ENCODE measurements at regions not wholly inside any gene's neighbourhood (a gene's known extent, or its start where the extent isn't known, plus 50 kb on each side); places are given as distances from the start of the nearest gene placed in this dataset.
"Not testable (repeated sequence)": the region's sequence is repeated elsewhere in the genome, so short reads cannot be mapped to it uniquely, and the experiment has no call there.

GRCh38 chr16:88221001-88221761 lies 161.6 kb upstream of the ZNF469 start:
- 56 to 80% methylated on average over 3 to 5 of the region's 29 CpGs for WGBS, 2 donors (ENCODE audit: low coverage in 1 of 2)
- H3K4me1 ChIP-seq, H3K4me3 ChIP-seq, H3K27ac ChIP-seq, H3K9me3 ChIP-seq, H3K36me3 ChIP-seq, H3K27me3 ChIP-seq, ATAC-seq: not testable (repeated sequence)

DNA sequence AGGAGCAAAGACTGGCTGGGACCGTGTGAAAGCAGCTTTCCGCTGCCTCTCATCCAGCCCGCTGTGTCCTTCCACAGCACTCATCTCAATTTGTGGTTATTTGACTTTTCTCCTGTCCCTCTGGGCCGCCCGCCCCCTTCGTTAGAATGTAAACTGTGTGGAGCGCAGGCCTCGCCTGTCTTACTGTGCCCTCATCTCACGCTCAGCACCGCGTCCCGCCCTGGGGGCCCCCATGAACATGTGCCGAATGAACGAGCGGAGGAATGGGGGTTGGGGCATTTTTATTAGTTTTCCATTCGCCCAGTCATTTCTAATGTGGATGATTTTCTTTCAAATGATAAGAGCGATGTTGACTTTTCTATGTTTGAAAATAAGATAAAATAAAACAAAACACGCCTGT lies 159.1 kb upstream of the ZNF469 start:
- WGBS, 2 donors (ENCODE audit: low coverage in 1 of 2) = 79 to 80% methylated on average over 3 to 11 of the region's 18 CpGs
- H3K4me1 ChIP-seq, H3K9me3 ChIP-seq, H3K4me3 ChIP-seq, H3K27ac ChIP-seq, H3K27me3 ChIP-seq, H3K36me3 ChIP-seq, ATAC-seq: not testable (repeated sequence)

- not testable (repeated sequence) for ATAC-seq, H3K27me3 ChIP-seq, H3K36me3 ChIP-seq, H3K27ac ChIP-seq, H3K4me1 ChIP-seq, H3K9me3 ChIP-seq, H3K4me3 ChIP-seq
- WGBS, 2 donors (ENCODE audit: low coverage in 1 of 2) = 100% methylated on average over 3 of the region's 34 CpGs; no CpG with 5 or more reads in 1 of the 2 donors
These were observed 158.4 kb upstream of the ZNF469 start for GRCh38 chr16:88224131-88224898.

DNA sequence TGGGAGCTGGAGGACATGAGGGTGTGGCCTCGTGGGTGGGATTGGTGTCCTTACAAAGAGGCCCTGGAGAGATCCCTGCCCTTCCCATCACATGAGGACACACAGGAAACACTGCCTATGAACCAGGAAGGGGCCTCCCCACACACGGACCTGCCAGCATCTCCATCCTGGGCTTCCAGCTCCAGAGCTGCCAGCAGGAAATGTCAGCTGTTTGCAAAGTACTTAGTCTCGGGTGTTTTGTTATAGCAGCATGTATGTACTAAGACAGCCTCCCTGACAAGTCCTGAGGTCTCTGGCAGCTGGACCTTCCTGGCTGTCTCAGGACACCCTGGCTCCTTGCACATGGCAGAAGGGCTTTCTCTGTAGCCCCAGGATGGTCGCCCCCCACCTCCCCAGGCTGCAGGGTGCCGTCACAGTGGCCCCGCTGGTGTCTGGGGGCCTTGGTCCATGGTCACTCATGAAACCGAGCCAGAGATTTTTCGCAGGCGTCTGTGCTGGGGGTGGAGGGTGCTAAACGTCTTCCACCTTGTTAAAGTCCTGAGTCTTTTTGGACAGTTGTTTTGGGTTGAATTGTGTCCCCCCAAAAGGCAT lies 157.0 kb upstream of the ZNF469 start:
- H3K27ac ChIP-seq, H3K27me3 ChIP-seq, H3K9me3 ChIP-seq, ATAC-seq, H3K4me1 ChIP-seq, H3K36me3 ChIP-seq, H3K4me3 ChIP-seq: not testable (repeated sequence)
- 67% methylated on average over 1 of the region's 10 CpGs; no CpG with 5 or more reads in 1 of the 2 donors for WGBS, 2 donors (ENCODE audit: low coverage in 1 of 2)

- H3K4me1 ChIP-seq, H3K27ac ChIP-seq: not testable (repeated sequence)
- 100% methylated on average over 3 of the region's 14 CpGs; no CpG with 5 or more reads in 1 of the 2 donors for WGBS, 2 donors (ENCODE audit: low coverage in 1 of 2)
These were observed 156.5 kb upstream of the ZNF469 start for GRCh38 chr16:88226302-88226701.

DNA sequence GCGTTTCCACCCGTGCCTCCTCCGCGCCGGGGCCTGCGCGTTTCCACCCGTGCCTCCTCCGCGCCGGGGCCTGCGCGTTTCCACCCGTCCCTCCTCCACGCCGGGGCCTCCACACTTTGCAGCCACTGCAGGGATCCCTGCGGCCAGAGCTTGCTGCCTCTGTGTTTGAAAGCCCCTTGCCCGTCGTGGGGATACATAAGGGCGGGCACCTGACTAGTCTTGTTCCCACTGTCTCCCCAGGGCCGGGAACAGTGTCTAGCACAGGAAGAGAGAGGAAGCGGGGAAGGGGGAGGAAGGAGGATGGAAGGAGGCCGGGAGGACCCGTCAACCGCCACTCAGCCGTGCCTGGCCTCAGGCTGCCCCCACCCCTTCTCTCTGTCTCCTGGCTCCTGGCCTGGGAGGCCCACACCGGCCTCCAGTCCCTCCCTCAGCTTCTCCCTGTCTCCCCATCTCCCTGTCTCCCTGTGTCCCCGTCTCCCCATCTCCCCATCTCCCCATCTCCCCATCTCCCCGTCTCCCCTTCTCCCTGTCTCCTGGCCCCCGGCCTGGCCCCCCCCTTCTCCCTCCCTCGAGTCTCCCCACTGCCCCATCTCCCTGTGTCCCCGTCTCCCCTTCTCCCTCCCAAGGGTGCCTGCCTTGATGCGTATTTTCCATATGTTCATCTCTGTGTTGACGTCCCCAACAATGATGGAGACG lies 155.6 kb upstream of the ZNF469 start:
- H3K27me3 ChIP-seq, H3K4me3 ChIP-seq, ATAC-seq, H3K36me3 ChIP-seq, H3K4me1 ChIP-seq, H3K9me3 ChIP-seq, H3K27ac ChIP-seq: not testable (repeated sequence)
- 89 to 94% methylated on average over 6 to 9 of the region's 35 CpGs for WGBS, 2 donors (ENCODE audit: low coverage in 1 of 2)

More at GRCh38 chr16:88226302-88226701, 156.5 kb upstream of the ZNF469 start:
- H3K4me3 ChIP-seq, H3K27me3 ChIP-seq, H3K9me3 ChIP-seq, ATAC-seq, H3K36me3 ChIP-seq: not testable (repeated sequence)

DNA sequence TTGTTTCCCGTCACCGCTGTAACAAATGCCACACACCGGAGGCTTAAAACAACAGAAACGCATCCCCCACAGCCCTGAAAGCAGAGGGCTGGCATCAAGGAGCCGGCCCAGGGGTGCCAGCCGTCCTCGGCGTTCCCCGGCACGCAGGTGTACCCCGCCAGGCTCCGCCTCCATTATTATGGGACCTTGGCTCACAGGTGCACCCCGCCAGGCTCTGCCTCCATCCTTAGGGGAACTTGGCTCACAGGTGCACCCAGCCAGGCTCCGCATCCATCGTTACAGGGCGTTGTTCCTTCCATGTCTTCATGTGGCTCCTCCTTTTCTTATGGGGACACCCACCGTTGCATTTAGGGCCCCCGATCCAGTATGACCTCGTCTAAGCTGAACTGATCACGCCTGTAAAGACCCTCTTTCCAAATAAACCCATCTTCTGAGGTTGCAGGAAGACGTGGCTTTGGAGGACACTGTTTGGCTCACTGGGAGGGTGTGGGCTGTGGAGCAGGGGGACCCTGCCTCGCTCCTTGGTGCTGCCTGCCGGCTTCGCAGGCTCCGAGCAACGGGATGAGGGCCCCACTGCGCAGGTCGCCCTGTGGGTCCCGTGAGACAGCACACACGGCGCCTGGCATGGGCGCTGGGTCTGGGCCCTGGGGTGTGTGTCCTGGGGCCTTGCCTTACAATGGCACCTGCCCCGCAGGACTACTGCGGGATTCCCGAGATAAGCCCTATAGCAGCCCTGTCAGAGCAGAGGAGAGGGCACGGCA lies 154.9 kb upstream of the ZNF469 start:
- not testable (repeated sequence) for H3K4me3 ChIP-seq, H3K27me3 ChIP-seq, H3K27ac ChIP-seq, H3K4me1 ChIP-seq, H3K36me3 ChIP-seq, ATAC-seq, H3K9me3 ChIP-seq
- 91% methylated on average over 4 of the region's 36 CpGs; no CpG with 5 or more reads in 1 of the 2 donors for WGBS, 2 donors (ENCODE audit: low coverage in 1 of 2)

- not testable (repeated sequence) for H3K27me3 ChIP-seq, H3K36me3 ChIP-seq, ATAC-seq, H3K4me3 ChIP-seq, H3K9me3 ChIP-seq, H3K4me1 ChIP-seq, H3K27ac ChIP-seq
- 100% methylated on average over 1 of the region's 8 CpGs; no CpG with 5 or more reads in 1 of the 2 donors for WGBS, 2 donors (ENCODE audit: low coverage in 1 of 2)
These were observed 154.0 kb upstream of the ZNF469 start for GRCh38 chr16:88228751-88229150.

DNA sequence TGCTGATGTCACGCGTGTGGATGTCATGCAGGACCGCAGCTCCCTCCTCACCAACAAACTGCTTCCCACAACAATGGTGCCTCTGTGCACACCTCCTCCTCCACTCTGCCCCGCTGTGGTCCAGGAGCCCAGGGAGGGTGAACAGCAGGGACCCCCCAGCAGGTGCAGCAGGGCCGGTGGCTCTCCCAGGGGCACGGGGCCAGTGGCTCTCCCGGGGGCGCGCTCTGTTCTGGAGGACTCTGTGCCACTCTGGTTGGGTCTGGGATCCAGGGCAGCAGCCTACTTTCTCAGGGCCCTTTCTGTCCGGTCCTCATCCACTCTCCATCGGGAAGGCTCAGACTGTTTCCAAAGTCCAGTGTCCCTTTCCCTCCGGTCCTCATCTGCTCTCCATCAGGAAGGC lies 153.0 kb upstream of the ZNF469 start:
- ATAC-seq, H3K4me1 ChIP-seq, H3K27ac ChIP-seq, H3K4me3 ChIP-seq, H3K27me3 ChIP-seq, H3K9me3 ChIP-seq, H3K36me3 ChIP-seq: not testable (repeated sequence)
- WGBS, 2 donors (ENCODE audit: low coverage in 1 of 2) = 100% methylated on average over 1 of the region's 12 CpGs; no CpG with 5 or more reads in 1 of the 2 donors

DNA sequence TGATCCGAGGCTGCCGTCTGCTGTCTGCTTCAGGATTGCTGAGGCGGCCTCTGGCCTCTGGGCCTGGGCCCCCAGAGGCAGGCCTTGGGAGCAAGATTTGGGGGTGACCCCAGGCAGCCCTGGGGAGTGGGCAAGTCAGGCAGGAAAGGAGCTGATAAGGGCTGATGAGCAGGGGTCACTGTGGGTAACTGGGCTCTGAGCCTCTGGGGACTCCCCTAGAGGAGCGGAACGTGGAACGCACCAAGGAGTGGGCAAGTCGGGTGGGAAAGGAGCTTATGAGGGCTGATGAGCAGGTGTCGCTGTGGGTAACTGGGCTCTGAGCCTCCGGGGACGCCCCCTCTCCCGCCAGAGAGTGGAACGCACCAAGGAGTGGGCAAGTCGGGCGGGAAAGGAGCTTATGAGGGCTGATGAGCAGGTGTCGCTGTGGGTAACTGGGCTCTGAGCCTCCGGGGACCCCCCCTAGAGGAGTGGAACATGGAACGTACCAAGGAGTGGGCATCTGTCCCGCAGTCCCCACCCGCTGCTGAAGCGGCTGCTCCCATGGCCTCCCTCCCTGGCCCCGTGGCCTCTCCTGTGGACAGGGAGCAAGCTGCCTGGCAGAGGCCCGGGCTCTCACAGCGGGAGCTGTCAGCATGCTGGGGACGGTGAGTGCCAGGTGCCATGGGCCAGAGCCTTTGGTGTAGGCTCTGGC lies 152.3 kb upstream of the ZNF469 start:
- 80 to 100% methylated on average over 1 to 3 of the region's 24 CpGs for WGBS, 2 donors (ENCODE audit: low coverage in 1 of 2)
- ATAC-seq, H3K36me3 ChIP-seq, H3K27me3 ChIP-seq, H3K4me3 ChIP-seq, H3K9me3 ChIP-seq, H3K27ac ChIP-seq: not testable (repeated sequence)
- H3K4me1 ChIP-seq = peaks cover 0 to 13% (median 0%) of the 10 kb centered on the region in 3 donors

DNA sequence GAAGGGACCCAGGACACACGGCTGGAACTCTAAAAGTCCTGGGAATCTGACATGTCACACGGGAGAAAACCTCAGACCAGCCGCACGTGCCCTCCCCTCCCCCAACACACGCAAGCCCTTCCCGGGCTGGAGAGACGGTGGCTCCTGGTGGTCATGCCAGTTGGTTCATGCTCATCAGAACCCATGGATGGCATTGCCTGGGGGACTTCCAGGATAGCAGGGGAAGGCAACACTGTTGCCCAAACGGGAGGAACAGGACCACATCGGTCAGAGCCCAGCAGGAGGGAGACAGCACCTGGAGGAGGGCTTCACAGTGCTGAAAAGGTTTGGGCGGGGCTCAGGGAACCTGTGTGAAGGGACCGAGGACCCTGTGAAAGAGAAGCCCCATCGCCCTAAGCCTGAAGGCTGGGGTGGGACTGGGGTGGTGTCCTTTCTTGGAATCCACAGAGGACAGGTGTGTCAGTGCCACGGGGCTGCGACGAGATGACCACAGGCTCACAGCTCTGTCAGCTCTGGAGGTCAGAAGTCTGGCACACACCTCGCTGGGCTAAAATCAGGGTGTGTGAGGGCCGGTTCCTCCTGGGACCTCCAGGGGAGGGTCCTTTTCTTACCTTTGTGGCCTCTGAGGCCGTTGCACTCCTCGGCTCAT lies 151.7 kb upstream of the ZNF469 start:
- peaks cover 0 to 18% (median 0%) of the 10 kb centered on the region in 3 donors for H3K4me1 ChIP-seq
- not testable (repeated sequence) for H3K9me3 ChIP-seq, H3K36me3 ChIP-seq, H3K4me3 ChIP-seq, H3K27ac ChIP-seq, H3K27me3 ChIP-seq, ATAC-seq
- 96% methylated on average over 5 of the region's 19 CpGs; no CpG with 5 or more reads in 1 of the 2 donors for WGBS, 2 donors (ENCODE audit: low coverage in 1 of 2)
